ENCODE measurements at regions not wholly inside any gene's neighbourhood (a gene's known extent, or its start where the extent isn't known, plus 50 kb on each side); places are given as distances from the start of the nearest gene placed in this dataset.
"Not testable (repeated sequence)": the region's sequence is repeated elsewhere in the genome, so short reads cannot be mapped to it uniquely, and the experiment has no call there.

- no peaks in the 10 kb centered on the region for H3K9me3 ChIP-seq (ENCODE audit: insufficient read depth, low read length)
- H3K4me3 ChIP-seq (ENCODE audit: insufficient read length, low read depth), result no peak overlapping the region
- no peak for DNase-seq (ENCODE audit: low read depth, low spot score)
- H3K9ac ChIP-seq (ENCODE audit: insufficient read length, low read depth), result no peak overlapping the region
- no peaks in the 10 kb centered on the region for H3K36me3 ChIP-seq (ENCODE audit: insufficient read depth, insufficient read length, low read length)
- H3K27me3 ChIP-seq (ENCODE audit: insufficient read depth, insufficient read length), result no peaks in the 10 kb centered on the region
- TF ChIP-seq ZNF274 (IDR thresholded peaks at IDR 0.05; ENCODE audit: low read depth, low read length) (no peak), SUZ12 (IDR thresholded peaks at IDR 0.05; ENCODE audit: extremely low read depth, insufficient read depth, insufficient read length) (no peak), YY1 (IDR thresholded peaks at IDR 0.05; ENCODE audit: insufficient read depth, insufficient read length) (no peak)
- no peaks in the 10 kb centered on the region for H3K4me1 ChIP-seq (ENCODE audit: insufficient read depth, insufficient read length)
These were observed 635.4 kb upstream of the NECTIN3 start for GRCh38 chr3:110436209-110436608.

GRCh38 chr3:110440066-110440653 lies 631.5 kb upstream of the NECTIN3 start:
- not testable (repeated sequence) for H3K27me3 ChIP-seq (ENCODE audit: insufficient read depth, insufficient read length); H3K9ac ChIP-seq (ENCODE audit: insufficient read length, low read depth); H3K36me3 ChIP-seq (ENCODE audit: insufficient read depth, insufficient read length, low read length); DNase-seq (ENCODE audit: low read depth, low spot score); H3K4me1 ChIP-seq (ENCODE audit: insufficient read depth, insufficient read length); H3K4me3 ChIP-seq (ENCODE audit: insufficient read length, low read depth); H3K9me3 ChIP-seq (ENCODE audit: insufficient read depth, low read length)

GRCh38 chr3:110454066-110454465 lies 617.5 kb upstream of the NECTIN3 start:
- DNase-seq (ENCODE audit: low read depth, low spot score), result no peak
- no peaks in the 10 kb centered on the region for H3K9me3 ChIP-seq (ENCODE audit: insufficient read depth, low read length)
- H3K4me1 ChIP-seq (ENCODE audit: insufficient read depth, insufficient read length), result no peaks in the 10 kb centered on the region
- H3K27me3 ChIP-seq (ENCODE audit: insufficient read depth, insufficient read length), result no peaks in the 10 kb centered on the region
- TF ChIP-seq YY1 (IDR thresholded peaks at IDR 0.05; ENCODE audit: insufficient read depth, insufficient read length) (no peak), SUZ12 (IDR thresholded peaks at IDR 0.05; ENCODE audit: extremely low read depth, insufficient read depth, insufficient read length) (no peak), ZNF274 (IDR thresholded peaks at IDR 0.05; ENCODE audit: low read depth, low read length) (no peak)
- no peaks in the 10 kb centered on the region for H3K36me3 ChIP-seq (ENCODE audit: insufficient read depth, insufficient read length, low read length)
- H3K9ac ChIP-seq (ENCODE audit: insufficient read length, low read depth), result no peak overlapping the region
- no peak overlapping the region for H3K4me3 ChIP-seq (ENCODE audit: insufficient read length, low read depth)

- Histone ChIP-seq H3K4me3 (ENCODE audit: insufficient read length, low read depth) (no peak overlapping the region), H3K27me3 (ENCODE audit: insufficient read depth, insufficient read length) (no peaks in the 10 kb centered on the region), H3K4me1 (ENCODE audit: insufficient read depth, insufficient read length) (no peaks in the 10 kb centered on the region), H3K9me3 (ENCODE audit: insufficient read depth, low read length) (no peaks in the 10 kb centered on the region), H3K36me3 (ENCODE audit: insufficient read depth, insufficient read length, low read length) (no peaks in the 10 kb centered on the region), H3K9ac (ENCODE audit: insufficient read length, low read depth) (no peak overlapping the region)
- TF ChIP-seq ZNF274 (IDR thresholded peaks at IDR 0.05; ENCODE audit: low read depth, low read length), result no peak
- TF ChIP-seq SUZ12 (IDR thresholded peaks at IDR 0.05; ENCODE audit: extremely low read depth, insufficient read depth, insufficient read length), result no peak
- TF ChIP-seq YY1 (IDR thresholded peaks at IDR 0.05; ENCODE audit: insufficient read depth, insufficient read length), result no peak
- no peak for DNase-seq (ENCODE audit: low read depth, low spot score)
These were observed 615.6 kb upstream of the NECTIN3 start for GRCh38 chr3:110456001-110456400.

- Histone ChIP-seq H3K9ac (ENCODE audit: insufficient read length, low read depth) (no peak overlapping the region), H3K27me3 (ENCODE audit: insufficient read depth, insufficient read length) (no peaks in the 10 kb centered on the region), H3K9me3 (ENCODE audit: insufficient read depth, low read length) (no peaks in the 10 kb centered on the region), H3K4me1 (ENCODE audit: insufficient read depth, insufficient read length) (no peaks in the 10 kb centered on the region), H3K36me3 (ENCODE audit: insufficient read depth, insufficient read length, low read length) (no peaks in the 10 kb centered on the region), H3K4me3 (ENCODE audit: insufficient read length, low read depth) (no peak overlapping the region)
- no peak for DNase-seq (ENCODE audit: low read depth, low spot score)
- TF ChIP-seq ZNF274 (IDR thresholded peaks at IDR 0.05; ENCODE audit: low read depth, low read length) (no peak), YY1 (IDR thresholded peaks at IDR 0.05; ENCODE audit: insufficient read depth, insufficient read length) (no peak), SUZ12 (IDR thresholded peaks at IDR 0.05; ENCODE audit: extremely low read depth, insufficient read depth, insufficient read length) (no peak)
These were observed 615.0 kb upstream of the NECTIN3 start for GRCh38 chr3:110456438-110457138.

GRCh38 chr3:110457508-110457907 lies 614.1 kb upstream of the NECTIN3 start:
- no peak overlapping the region for H3K9ac ChIP-seq (ENCODE audit: insufficient read length, low read depth)
- no peak for DNase-seq (ENCODE audit: low read depth, low spot score)
- TF ChIP-seq ZNF274 (IDR thresholded peaks at IDR 0.05; ENCODE audit: low read depth, low read length), result no peak
- TF ChIP-seq YY1 (IDR thresholded peaks at IDR 0.05; ENCODE audit: insufficient read depth, insufficient read length), result no peak
- no peak for TF ChIP-seq SUZ12 (IDR thresholded peaks at IDR 0.05; ENCODE audit: extremely low read depth, insufficient read depth, insufficient read length)
- no peaks in the 10 kb centered on the region for H3K36me3 ChIP-seq (ENCODE audit: insufficient read depth, insufficient read length, low read length)
- no peak overlapping the region for H3K4me3 ChIP-seq (ENCODE audit: insufficient read length, low read depth)
- no peaks in the 10 kb centered on the region for H3K9me3 ChIP-seq (ENCODE audit: insufficient read depth, low read length)
- no peaks in the 10 kb centered on the region for H3K4me1 ChIP-seq (ENCODE audit: insufficient read depth, insufficient read length)
- no peaks in the 10 kb centered on the region for H3K27me3 ChIP-seq (ENCODE audit: insufficient read depth, insufficient read length)

GRCh38 chr3:110459021-110459420 lies 612.6 kb upstream of the NECTIN3 start:
- TF ChIP-seq YY1 (IDR thresholded peaks at IDR 0.05; ENCODE audit: insufficient read depth, insufficient read length) (no peak), ZNF274 (IDR thresholded peaks at IDR 0.05; ENCODE audit: low read depth, low read length) (no peak), SUZ12 (IDR thresholded peaks at IDR 0.05; ENCODE audit: extremely low read depth, insufficient read depth, insufficient read length) (no peak)
- Histone ChIP-seq H3K9me3 (ENCODE audit: insufficient read depth, low read length) (no peaks in the 10 kb centered on the region), H3K9ac (ENCODE audit: insufficient read length, low read depth) (no peak overlapping the region), H3K36me3 (ENCODE audit: insufficient read depth, insufficient read length, low read length) (no peaks in the 10 kb centered on the region), H3K4me3 (ENCODE audit: insufficient read length, low read depth) (no peak overlapping the region), H3K4me1 (ENCODE audit: insufficient read depth, insufficient read length) (no peaks in the 10 kb centered on the region), H3K27me3 (ENCODE audit: insufficient read depth, insufficient read length) (no peaks in the 10 kb centered on the region)
- DNase-seq (ENCODE audit: low read depth, low spot score), result no peak

Data from NT2/D1 (cell line).